Liver (tissue), 8 donors: ENCODE measurements at regions not wholly inside any gene's neighbourhood (a gene's known extent, or its start where the extent isn't known, plus 50 kb on each side); places are given as distances from the start of the nearest gene placed in this dataset.

Experiments used
- DNase-seq: peaks from one replicate; pipeline ENCODE4 v3.0.0-alpha.2; 2017; ENCODE audit warnings: low spot score
- H3K27ac ChIP-seq, 2 donors: one replicate each; pipeline ENCODE4 v1.7.0; 2013; ENCODE audit warnings: inconsistent platforms in 2 of 2, low read length in 2 of 2, control low read depth in 1 of 2, low read depth in 1 of 2, mild to moderate bottlenecking in 1 of 2
- H3K27me3 ChIP-seq, 4 donors: one replicate each; pipeline versions ENCODE4 v1.6.1 to v1.7.0; 2013; ENCODE audit warnings: low read length in 3 of 4, inconsistent platforms in 1 of 4, mild to moderate bottlenecking in 1 of 4, moderate library complexity in 1 of 4; ENCODE audit not compliant: control insufficient read depth in 4 of 4, insufficient read depth in 4 of 4
- H3K36me3 ChIP-seq, 4 donors: one replicate each; pipeline versions ENCODE4 v1.6.1 to v1.7.0; 2013; ENCODE audit warnings: low read length in 3 of 4, mild to moderate bottlenecking in 3 of 4, low read depth in 1 of 4, moderate library complexity in 1 of 4; ENCODE audit not compliant: control insufficient read depth in 4 of 4, insufficient read depth in 3 of 4
- H3K4me1 ChIP-seq, 4 donors: one replicate each; pipeline versions ENCODE4 v1.6.1 to v1.7.0; 2013; ENCODE audit warnings: low read length in 3 of 4, mild to moderate bottlenecking in 3 of 4, moderate library complexity in 1 of 4; ENCODE audit not compliant: control insufficient read depth in 4 of 4, insufficient read depth in 4 of 4
- H3K4me3 ChIP-seq, 3 donors: one replicate each; pipeline versions ENCODE4 v1.6.1 to v1.7.0; 2013; ENCODE audit warnings: low read length in 3 of 3, control low read depth in 1 of 3, low read depth in 1 of 3, mild to moderate bottlenecking in 1 of 3
- H3K9ac ChIP-seq, 2 donors: one replicate each; pipeline ENCODE4 v1.7.0; 2013; ENCODE audit warnings: low read length in 2 of 2, mild to moderate bottlenecking in 2 of 2, moderate library complexity in 2 of 2, control low read depth in 1 of 2, low read depth in 1 of 2
- H3K9me3 ChIP-seq, 4 donors: one replicate each; pipeline versions ENCODE4 v1.6.1 to v1.7.0; 2013; ENCODE audit warnings: low read length in 3 of 4; ENCODE audit not compliant: control insufficient read depth in 4 of 4
- FOXA1 ChIP-seq: IDR thresholded peaks from 2 replicates; pipeline ENCODE4 v1.6.1; 2016; ENCODE audit warnings: antibody characterized with exemption
- FOXA2 ChIP-seq: IDR thresholded peaks from 2 replicates; pipeline ENCODE4 v1.6.1; 2016; ENCODE audit warnings: antibody characterized with exemption
- GABPA ChIP-seq, 2 donors: IDR thresholded peaks in 1 of 2; conservative IDR thresholded peaks in 1 of 2; 2 replicates each; pipeline ENCODE4 v1.6.1; 2016; ENCODE audit warnings: antibody characterized with exemption in 2 of 2, mild to moderate bottlenecking in 1 of 2, moderate library complexity in 1 of 2
- HNF4A ChIP-seq, 2 donors: conservative IDR thresholded peaks; 2 replicates each; pipeline ENCODE4 v1.6.1; 2016; ENCODE audit warnings: antibody characterized with exemption in 2 of 2, mild to moderate bottlenecking in 2 of 2
- JUND ChIP-seq, 2 donors: IDR thresholded peaks; 2 replicates each; pipeline ENCODE4 v1.6.1; 2016; ENCODE audit warnings: antibody characterized with exemption in 2 of 2
- RAD21 ChIP-seq, 2 donors: IDR thresholded peaks; 2 replicates each; pipeline ENCODE4 v1.6.1; 2016; ENCODE audit warnings: antibody characterized with exemption in 2 of 2, mild to moderate bottlenecking in 2 of 2
- RXRA ChIP-seq, 2 donors: IDR thresholded peaks; 2 replicates each; pipeline ENCODE4 v1.6.1; 2017 to 2018; ENCODE audit warnings: antibody characterized with exemption in 2 of 2, mild to moderate bottlenecking in 1 of 2
- SP1 ChIP-seq: IDR thresholded peaks from 2 replicates; pipeline ENCODE4 v1.6.1; 2018; ENCODE audit warnings: antibody characterized with exemption, mild to moderate bottlenecking
- TAF1 ChIP-seq: conservative IDR thresholded peaks from 2 replicates; pipeline ENCODE4 v1.6.1; 2016; ENCODE audit warnings: antibody characterized with exemption, mild to moderate bottlenecking
- YY1 ChIP-seq: IDR thresholded peaks from 2 replicates; pipeline ENCODE4 v1.6.1; 2016; ENCODE audit warnings: antibody characterized with exemption, mild to moderate bottlenecking
- WGBS: extraction: QIAGEN DNeasy Blood & Tissue Kit; methylation state at CpG from one replicate; pipeline ENCODE4 v1.1.7; 2013; 5-methylcytosine and 5-hydroxymethylcytosine counted together
- TF ChIP-seq, protein P1 (sequence below): fragments of 150-350 bp; IDR thresholded peaks from 2 replicates; pipeline ENCODE4 v1.5.1; 2017; ENCODE audit warnings: improper control_type of control experiment, low read depth, low read length; ENCODE audit not compliant: missing input control
- TF ChIP-seq, protein P2 (sequence below): IDR thresholded peaks from 2 replicates; pipeline ENCODE4 v1.6.1; 2016; ENCODE audit warnings: antibody characterized with exemption
- TF ChIP-seq, protein P3 (sequence below): IDR thresholded peaks from 2 replicates; pipeline ENCODE4 v1.6.1; 2016; ENCODE audit warnings: antibody characterized with exemption
- TF ChIP-seq, protein P4 (sequence below): IDR thresholded peaks from 2 replicates; pipeline ENCODE4 v1.6.1; 2016; ENCODE audit warnings: antibody characterized with exemption, mild to moderate bottlenecking
- TF ChIP-seq, protein P5 (sequence below): IDR thresholded peaks from 2 replicates; pipeline ENCODE4 v1.6.1; 2016; ENCODE audit warnings: antibody characterized with exemption
- donor health status: healthy.
- donor health status: healthy.
- donor health status: healthy.
- donor health status: healthy.
- donor health status: healthy.

DNA sequence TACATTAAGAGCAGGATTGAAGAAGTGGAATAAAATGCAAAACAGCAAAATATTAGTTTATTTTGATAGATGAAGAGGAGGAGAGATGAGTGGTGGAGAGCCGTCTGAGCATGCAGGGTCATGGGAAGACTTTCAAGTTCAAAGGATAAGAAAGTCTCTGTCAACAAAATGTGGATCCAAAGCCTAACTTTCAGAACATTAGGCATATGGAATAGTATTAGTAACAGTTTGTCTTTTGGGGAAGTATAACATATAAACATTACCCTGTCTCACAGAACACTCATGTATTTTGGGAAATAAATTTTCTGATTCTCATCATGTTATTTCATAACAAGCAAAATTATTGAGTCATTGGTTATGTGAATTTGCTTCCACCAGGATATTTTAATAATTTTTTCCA lies 104.3 kb upstream of the CEP126 start:
- WGBS: 57% methylated on average over 1 of the region's 1 CpG
- H3K4me1 ChIP-seq: no peaks in the 10 kb centered on the region

DNA sequence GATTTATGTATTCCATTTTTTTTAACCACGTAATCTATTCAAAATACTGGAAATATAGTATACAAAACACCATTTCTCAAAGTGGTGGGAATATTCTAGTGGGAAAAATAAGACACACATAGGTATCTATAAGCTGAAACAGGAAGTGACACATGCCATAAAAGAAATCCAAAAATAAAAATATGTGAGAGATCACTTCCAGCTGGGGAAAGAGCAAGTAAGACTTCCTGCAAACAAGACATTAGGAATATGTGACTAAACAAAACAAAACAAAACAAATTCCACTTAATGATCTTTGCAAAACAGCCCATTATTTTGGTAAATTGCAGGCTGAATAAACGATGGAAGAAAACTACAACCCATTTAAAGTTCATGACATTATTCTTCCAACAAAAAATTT lies 107.3 kb upstream of the CEP126 start:
- DNase-seq: no peak
- Histone ChIP-seq H3K4me1 (no peaks in the 10 kb centered on the region), H3K27ac (no peak overlapping the region), H3K36me3 (no peaks in the 10 kb centered on the region), H3K27me3 (no peaks in the 10 kb centered on the region), H3K9ac (no peak overlapping the region), H3K4me3 (no peak overlapping the region), H3K9me3 (no peaks in the 10 kb centered on the region)
- TF ChIP-seq GABPA (IDR thresholded peaks at IDR 0.05 in 1 of 2, conservative IDR thresholded peaks at IDR 0.05 in 1 of 2): no peak
- TF ChIP-seq FOXA1: no peak
- TF ChIP-seq, protein P1, sequence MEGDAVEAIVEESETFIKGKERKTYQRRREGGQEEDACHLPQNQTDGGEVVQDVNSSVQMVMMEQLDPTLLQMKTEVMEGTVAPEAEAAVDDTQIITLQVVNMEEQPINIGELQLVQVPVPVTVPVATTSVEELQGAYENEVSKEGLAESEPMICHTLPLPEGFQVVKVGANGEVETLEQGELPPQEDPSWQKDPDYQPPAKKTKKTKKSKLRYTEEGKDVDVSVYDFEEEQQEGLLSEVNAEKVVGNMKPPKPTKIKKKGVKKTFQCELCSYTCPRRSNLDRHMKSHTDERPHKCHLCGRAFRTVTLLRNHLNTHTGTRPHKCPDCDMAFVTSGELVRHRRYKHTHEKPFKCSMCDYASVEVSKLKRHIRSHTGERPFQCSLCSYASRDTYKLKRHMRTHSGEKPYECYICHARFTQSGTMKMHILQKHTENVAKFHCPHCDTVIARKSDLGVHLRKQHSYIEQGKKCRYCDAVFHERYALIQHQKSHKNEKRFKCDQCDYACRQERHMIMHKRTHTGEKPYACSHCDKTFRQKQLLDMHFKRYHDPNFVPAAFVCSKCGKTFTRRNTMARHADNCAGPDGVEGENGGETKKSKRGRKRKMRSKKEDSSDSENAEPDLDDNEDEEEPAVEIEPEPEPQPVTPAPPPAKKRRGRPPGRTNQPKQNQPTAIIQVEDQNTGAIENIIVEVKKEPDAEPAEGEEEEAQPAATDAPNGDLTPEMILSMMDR: no peak
- TF ChIP-seq YY1: no peak
- TF ChIP-seq RXRA (IDR thresholded peaks at IDR 0.05): no peak
- TF ChIP-seq RAD21 (IDR thresholded peaks at IDR 0.05): no peak
- TF ChIP-seq TAF1: no peak
- TF ChIP-seq, protein P2, sequence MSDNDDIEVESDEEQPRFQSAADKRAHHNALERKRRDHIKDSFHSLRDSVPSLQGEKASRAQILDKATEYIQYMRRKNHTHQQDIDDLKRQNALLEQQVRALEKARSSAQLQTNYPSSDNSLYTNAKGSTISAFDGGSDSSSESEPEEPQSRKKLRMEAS: no peak
- TF ChIP-seq SP1: no peak
- TF ChIP-seq JUND (IDR thresholded peaks at IDR 0.05): no peak
- WGBS: 55% methylated on average over 2 of the region's 2 CpGs

More for the DNA sequence above, 104.3 kb upstream of the CEP126 start:
- Histone ChIP-seq H3K27ac (no peak overlapping the region), H3K4me3 (no peak overlapping the region), H3K36me3 (no peaks in the 10 kb centered on the region), H3K9me3 (no peaks in the 10 kb centered on the region), H3K27me3 (no peaks in the 10 kb centered on the region), H3K9ac (no peak overlapping the region)
- TF ChIP-seq TAF1: no peak
- TF ChIP-seq, protein P2: no peak
- TF ChIP-seq JUND (IDR thresholded peaks at IDR 0.05): no peak
- TF ChIP-seq HNF4A (conservative IDR thresholded peaks at IDR 0.05): no peak
- TF ChIP-seq RXRA (IDR thresholded peaks at IDR 0.05): no peak
- TF ChIP-seq, protein P3, sequence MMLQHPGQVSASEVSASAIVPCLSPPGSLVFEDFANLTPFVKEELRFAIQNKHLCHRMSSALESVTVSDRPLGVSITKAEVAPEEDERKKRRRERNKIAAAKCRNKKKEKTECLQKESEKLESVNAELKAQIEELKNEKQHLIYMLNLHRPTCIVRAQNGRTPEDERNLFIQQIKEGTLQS: no peak
- TF ChIP-seq SP1: no peak
- no peak for TF ChIP-seq YY1
- no peak for TF ChIP-seq FOXA2
- TF ChIP-seq, protein P1: no peak
- TF ChIP-seq, protein P4, sequence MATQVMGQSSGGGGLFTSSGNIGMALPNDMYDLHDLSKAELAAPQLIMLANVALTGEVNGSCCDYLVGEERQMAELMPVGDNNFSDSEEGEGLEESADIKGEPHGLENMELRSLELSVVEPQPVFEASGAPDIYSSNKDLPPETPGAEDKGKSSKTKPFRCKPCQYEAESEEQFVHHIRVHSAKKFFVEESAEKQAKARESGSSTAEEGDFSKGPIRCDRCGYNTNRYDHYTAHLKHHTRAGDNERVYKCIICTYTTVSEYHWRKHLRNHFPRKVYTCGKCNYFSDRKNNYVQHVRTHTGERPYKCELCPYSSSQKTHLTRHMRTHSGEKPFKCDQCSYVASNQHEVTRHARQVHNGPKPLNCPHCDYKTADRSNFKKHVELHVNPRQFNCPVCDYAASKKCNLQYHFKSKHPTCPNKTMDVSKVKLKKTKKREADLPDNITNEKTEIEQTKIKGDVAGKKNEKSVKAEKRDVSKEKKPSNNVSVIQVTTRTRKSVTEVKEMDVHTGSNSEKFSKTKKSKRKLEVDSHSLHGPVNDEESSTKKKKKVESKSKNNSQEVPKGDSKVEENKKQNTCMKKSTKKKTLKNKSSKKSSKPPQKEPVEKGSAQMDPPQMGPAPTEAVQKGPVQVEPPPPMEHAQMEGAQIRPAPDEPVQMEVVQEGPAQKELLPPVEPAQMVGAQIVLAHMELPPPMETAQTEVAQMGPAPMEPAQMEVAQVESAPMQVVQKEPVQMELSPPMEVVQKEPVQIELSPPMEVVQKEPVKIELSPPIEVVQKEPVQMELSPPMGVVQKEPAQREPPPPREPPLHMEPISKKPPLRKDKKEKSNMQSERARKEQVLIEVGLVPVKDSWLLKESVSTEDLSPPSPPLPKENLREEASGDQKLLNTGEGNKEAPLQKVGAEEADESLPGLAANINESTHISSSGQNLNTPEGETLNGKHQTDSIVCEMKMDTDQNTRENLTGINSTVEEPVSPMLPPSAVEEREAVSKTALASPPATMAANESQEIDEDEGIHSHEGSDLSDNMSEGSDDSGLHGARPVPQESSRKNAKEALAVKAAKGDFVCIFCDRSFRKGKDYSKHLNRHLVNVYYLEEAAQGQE: no peak
- no peak for TF ChIP-seq FOXA1
- TF ChIP-seq, protein P5, sequence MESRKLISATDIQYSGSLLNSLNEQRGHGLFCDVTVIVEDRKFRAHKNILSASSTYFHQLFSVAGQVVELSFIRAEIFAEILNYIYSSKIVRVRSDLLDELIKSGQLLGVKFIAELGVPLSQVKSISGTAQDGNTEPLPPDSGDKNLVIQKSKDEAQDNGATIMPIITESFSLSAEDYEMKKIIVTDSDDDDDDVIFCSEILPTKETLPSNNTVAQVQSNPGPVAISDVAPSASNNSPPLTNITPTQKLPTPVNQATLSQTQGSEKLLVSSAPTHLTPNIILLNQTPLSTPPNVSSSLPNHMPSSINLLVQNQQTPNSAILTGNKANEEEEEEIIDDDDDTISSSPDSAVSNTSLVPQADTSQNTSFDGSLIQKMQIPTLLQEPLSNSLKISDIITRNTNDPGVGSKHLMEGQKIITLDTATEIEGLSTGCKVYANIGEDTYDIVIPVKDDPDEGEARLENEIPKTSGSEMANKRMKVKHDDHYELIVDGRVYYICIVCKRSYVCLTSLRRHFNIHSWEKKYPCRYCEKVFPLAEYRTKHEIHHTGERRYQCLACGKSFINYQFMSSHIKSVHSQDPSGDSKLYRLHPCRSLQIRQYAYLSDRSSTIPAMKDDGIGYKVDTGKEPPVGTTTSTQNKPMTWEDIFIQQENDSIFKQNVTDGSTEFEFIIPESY: no peak
- TF ChIP-seq GABPA (IDR thresholded peaks at IDR 0.05 in 1 of 2, conservative IDR thresholded peaks at IDR 0.05 in 1 of 2): no peak
- no peak for DNase-seq
